HFFc6 (cell line): ENCODE measurements at regions not wholly inside any gene's neighbourhood (a gene's known extent, or its start where the extent isn't known, plus 50 kb on each side); places are given as distances from the start of the nearest gene placed in this dataset.

ENCODE experiments used
- DNase-seq: peaks from one replicate; pipeline ENCODE4 v3.0.0-alpha.2; 2018
- H3K27ac Mint-ChIP-seq: 2 replicates; pipeline ENCODE4 v1.8.0; 2020; ENCODE audit warnings: mild to moderate bottlenecking, mixed read lengths
- H3K27me3 Mint-ChIP-seq: 2 replicates; pipeline ENCODE4 v1.8.0; 2021; ENCODE audit warnings: mild to moderate bottlenecking, moderate library complexity, mixed read lengths; ENCODE audit not compliant: insufficient read depth
- H3K36me3 Mint-ChIP-seq: 2 replicates; pipeline ENCODE4 v1.8.0; 2021; ENCODE audit warnings: low read depth, mixed read lengths
- H3K4me1 Mint-ChIP-seq: 2 replicates; pipeline ENCODE4 v1.8.0; 2020; ENCODE audit warnings: low read depth, mixed read lengths
- H3K4me3 Mint-ChIP-seq: 2 replicates; pipeline ENCODE4 v1.8.0; 2020; ENCODE audit warnings: mild to moderate bottlenecking, moderate library complexity, mixed read lengths
- H3K9me3 Mint-ChIP-seq: 2 replicates; pipeline ENCODE4 v1.8.0; 2020; ENCODE audit warnings: mild to moderate bottlenecking, mixed read lengths
- CTCF ChIP-seq: fragments of 200-600 bp; sonication (generic); IDR thresholded peaks from 2 replicates; pipeline ENCODE4 v1.5.0; 2021; ENCODE audit warnings: antibody characterized with exemption, mild to moderate bottlenecking

- H3K27ac Mint-ChIP-seq = no peak overlapping the region
- no peak for DNase-seq
- no peaks in the 10 kb centered on the region for H3K4me1 Mint-ChIP-seq
- TF ChIP-seq CTCF = no peak
- no peak overlapping the region for H3K4me3 Mint-ChIP-seq
- H3K36me3 Mint-ChIP-seq = peaks cover 5% of the 10 kb centered on the region; the same call in 1 of the 2 replicates
- peaks cover 51% of the 10 kb centered on the region for H3K9me3 Mint-ChIP-seq
- peaks cover under 1% of the 10 kb centered on the region for H3K27me3 Mint-ChIP-seq
Measured at GRCh38 chr14:82047777-82048470, 514.3 kb upstream of the SEL1L start.

GRCh38 chr14:82052778-82053177 lies 519.1 kb upstream of the SEL1L start:
- Mint-ChIP-seq H3K36me3 (peaks cover 5% of the 10 kb centered on the region; the same call in 1 of the 2 replicates), H3K9me3 (peaks cover 34% of the 10 kb centered on the region)

GRCh38 chr14:82055515-82056115 lies 522.0 kb upstream of the SEL1L start:
- Mint-ChIP-seq H3K27ac (no peak overlapping the region), H3K27me3 (peaks cover 1% of the 10 kb centered on the region; the same call in 1 of the 2 replicates), H3K4me1 (no peaks in the 10 kb centered on the region), H3K9me3 (peaks cover 40% of the 10 kb centered on the region), H3K4me3 (no peak overlapping the region), H3K36me3 (no peaks in the 10 kb centered on the region)
- TF ChIP-seq CTCF = no peak
- no peak for DNase-seq

More at GRCh38 chr14:82052778-82053177, 519.1 kb upstream of the SEL1L start:
- no peak for TF ChIP-seq CTCF
- no peak overlapping the region for H3K27ac Mint-ChIP-seq
- H3K4me3 Mint-ChIP-seq = no peak overlapping the region
- peaks cover 1% of the 10 kb centered on the region for H3K27me3 Mint-ChIP-seq
- no peak for DNase-seq
- no peaks in the 10 kb centered on the region for H3K4me1 Mint-ChIP-seq

GRCh38 chr14:82060219-82060618 lies 526.6 kb upstream of the SEL1L start:
- Mint-ChIP-seq H3K27ac (no peak overlapping the region), H3K27me3 (no peaks in the 10 kb centered on the region; the same call in 1 of the 2 replicates), H3K4me3 (no peak overlapping the region), H3K9me3 (peaks cover 64% of the 10 kb centered on the region), H3K4me1 (no peaks in the 10 kb centered on the region), H3K36me3 (peaks cover 9% of the 10 kb centered on the region)
- TF ChIP-seq CTCF = no peak
- DNase-seq = no peak

- Mint-ChIP-seq H3K4me1 (no peaks in the 10 kb centered on the region), H3K36me3 (peaks cover 9% of the 10 kb centered on the region), H3K9me3 (peaks cover 47% of the 10 kb centered on the region), H3K27ac (no peak overlapping the region), H3K27me3 (no peaks in the 10 kb centered on the region; the same call in 1 of the 2 replicates), H3K4me3 (no peak overlapping the region)
- no peak for TF ChIP-seq CTCF
- no peak for DNase-seq
Measured at GRCh38 chr14:82067221-82067875, 533.7 kb upstream of the SEL1L start.
